ENCODE measurements at regions not wholly inside any gene's neighbourhood (a gene's known extent, or its start where the extent isn't known, plus 50 kb on each side); places are given as distances from the start of the nearest gene placed in this dataset.

GRCh38 chr21:29477941-29478340, 179.2 kb downstream of the BACH1 start:
- no peaks in the 10 kb centered on the region for H3K9me3 ChIP-seq
- TF ChIP-seq EP300 (IDR thresholded peaks at IDR 0.05) (no peak), POLR2A (IDR thresholded peaks at IDR 0.05) (no peak)
- TF ChIP-seq, protein P1, sequence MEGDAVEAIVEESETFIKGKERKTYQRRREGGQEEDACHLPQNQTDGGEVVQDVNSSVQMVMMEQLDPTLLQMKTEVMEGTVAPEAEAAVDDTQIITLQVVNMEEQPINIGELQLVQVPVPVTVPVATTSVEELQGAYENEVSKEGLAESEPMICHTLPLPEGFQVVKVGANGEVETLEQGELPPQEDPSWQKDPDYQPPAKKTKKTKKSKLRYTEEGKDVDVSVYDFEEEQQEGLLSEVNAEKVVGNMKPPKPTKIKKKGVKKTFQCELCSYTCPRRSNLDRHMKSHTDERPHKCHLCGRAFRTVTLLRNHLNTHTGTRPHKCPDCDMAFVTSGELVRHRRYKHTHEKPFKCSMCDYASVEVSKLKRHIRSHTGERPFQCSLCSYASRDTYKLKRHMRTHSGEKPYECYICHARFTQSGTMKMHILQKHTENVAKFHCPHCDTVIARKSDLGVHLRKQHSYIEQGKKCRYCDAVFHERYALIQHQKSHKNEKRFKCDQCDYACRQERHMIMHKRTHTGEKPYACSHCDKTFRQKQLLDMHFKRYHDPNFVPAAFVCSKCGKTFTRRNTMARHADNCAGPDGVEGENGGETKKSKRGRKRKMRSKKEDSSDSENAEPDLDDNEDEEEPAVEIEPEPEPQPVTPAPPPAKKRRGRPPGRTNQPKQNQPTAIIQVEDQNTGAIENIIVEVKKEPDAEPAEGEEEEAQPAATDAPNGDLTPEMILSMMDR (IDR thresholded peaks at IDR 0.05) = no peak
- intact Hi-C loops (cut with DNase I) = loop anchor here in 1 of 4 donors (10.0 kb wide), 1 partner anchor 377 kb away; no protein-coding TSS in a partner anchor
- DNase-seq = no peak
- H3K36me3 ChIP-seq = no peaks in the 10 kb centered on the region
- H3K4me1 ChIP-seq (ENCODE audit: insufficient read depth) = peaks cover 4% of the 10 kb centered on the region
- WGBS, 3 donors = 81 to 92% (median 91%) methylated on average over 5 of the region's 5 CpGs
- H3K4me3 ChIP-seq = no peak overlapping the region
- no peaks in the 10 kb centered on the region for H3K27me3 ChIP-seq
- no peak overlapping the region for H3K27ac ChIP-seq

DNA sequence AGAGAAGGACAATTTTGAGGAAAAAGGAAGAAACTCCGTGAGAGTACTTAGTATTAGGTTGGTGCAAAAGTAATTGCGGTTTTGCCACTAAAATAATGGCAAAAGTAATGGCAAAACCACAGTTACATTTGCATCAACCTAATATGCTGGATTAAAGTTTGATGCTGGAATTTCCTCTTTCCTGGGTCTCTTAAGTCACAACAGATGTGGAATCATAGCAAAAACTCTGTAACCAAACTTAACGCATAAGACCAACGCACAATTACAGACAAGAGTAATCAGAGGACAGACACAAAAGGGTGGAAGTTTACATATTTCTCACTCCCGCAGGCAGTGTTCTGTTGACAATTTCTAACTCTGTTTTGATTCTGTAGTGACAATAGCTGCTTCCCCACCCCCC, 182.4 kb downstream of the BACH1 start:
- H3K4me3 ChIP-seq = no peak overlapping the region
- peaks cover 4% of the 10 kb centered on the region for H3K4me1 ChIP-seq (ENCODE audit: insufficient read depth)
- no peaks in the 10 kb centered on the region for H3K36me3 ChIP-seq
- H3K9me3 ChIP-seq = no peaks in the 10 kb centered on the region
- DNase-seq = no peak
- no peak overlapping the region for H3K27ac ChIP-seq
- intact Hi-C loops (cut with DNase I) = no loop called here
- TF ChIP-seq EP300 (IDR thresholded peaks at IDR 0.05) (no peak), POLR2A (IDR thresholded peaks at IDR 0.05) (no peak)
- TF ChIP-seq, protein P1 (IDR thresholded peaks at IDR 0.05) = no peak
- H3K27me3 ChIP-seq = no peaks in the 10 kb centered on the region
- WGBS, 3 donors = 62 to 78% (median 74%) methylated on average over 5 of the region's 5 CpGs

GRCh38 chr21:29481641-29482040, 182.9 kb downstream of the BACH1 start:
- intact Hi-C loops (cut with DNase I) = no loop called here
- 87 to 92% (median 88%) methylated on average over 2 of the region's 2 CpGs for WGBS, 3 donors

GRCh38 chr21:29486306-29486807, 187.6 kb downstream of the BACH1 start:
- Histone ChIP-seq H3K36me3 (no peaks in the 10 kb centered on the region), H3K27ac (no peak overlapping the region), H3K4me3 (no peak overlapping the region), H3K4me1 (ENCODE audit: insufficient read depth) (peaks cover 2% of the 10 kb centered on the region), H3K9me3 (no peaks in the 10 kb centered on the region), H3K27me3 (no peaks in the 10 kb centered on the region)
- no peak for TF ChIP-seq EP300 (IDR thresholded peaks at IDR 0.05)
- no peak for TF ChIP-seq POLR2A (IDR thresholded peaks at IDR 0.05)
- TF ChIP-seq, protein P1 (IDR thresholded peaks at IDR 0.05) = no peak
- intact Hi-C loops (cut with DNase I) = no loop called here
- no peak for DNase-seq

More at GRCh38 chr21:29481641-29482040, 182.9 kb downstream of the BACH1 start:
- DNase-seq = no peak
- Histone ChIP-seq H3K4me3 (no peak overlapping the region), H3K9me3 (no peaks in the 10 kb centered on the region), H3K27me3 (no peaks in the 10 kb centered on the region), H3K27ac (no peak overlapping the region), H3K4me1 (ENCODE audit: insufficient read depth) (peaks cover 4% of the 10 kb centered on the region), H3K36me3 (no peaks in the 10 kb centered on the region)
- no peak for TF ChIP-seq EP300 (IDR thresholded peaks at IDR 0.05)
- TF ChIP-seq, protein P1 (IDR thresholded peaks at IDR 0.05) = no peak
- no peak for TF ChIP-seq POLR2A (IDR thresholded peaks at IDR 0.05)

All from ovary (tissue), 7 donors.